ENCODE measurements at regions not wholly inside any gene's neighbourhood (a gene's known extent, or its start where the extent isn't known, plus 50 kb on each side); places are given as distances from the start of the nearest gene placed in this dataset.

- TF ChIP-seq CTCF (IDR thresholded peaks at IDR 0.05; ENCODE audit: insufficient read depth, missing control alignments) = no peak
- no peak for FAIRE-seq
- no peak for DNase-seq (ENCODE audit: insufficient read length, low spot score)
Measured at GRCh38 chr3:59472541-59472940, 422.7 kb upstream of the CFAP20DC start.

GRCh38 chr3:59469948-59470723 lies 420.3 kb upstream of the CFAP20DC start:
- FAIRE-seq = no peak
- DNase-seq (ENCODE audit: insufficient read length, low spot score) = no peak
- no peak for TF ChIP-seq CTCF (IDR thresholded peaks at IDR 0.05; ENCODE audit: insufficient read depth, missing control alignments)

GRCh38 chr3:59467476-59467875 lies 417.7 kb upstream of the CFAP20DC start:
- FAIRE-seq = no peak
- DNase-seq (ENCODE audit: insufficient read length, low spot score) = no peak
- no peak for TF ChIP-seq CTCF (IDR thresholded peaks at IDR 0.05; ENCODE audit: insufficient read depth, missing control alignments)

GRCh38 chr3:59464187-59464586 lies 414.4 kb upstream of the CFAP20DC start:
- TF ChIP-seq CTCF (IDR thresholded peaks at IDR 0.05; ENCODE audit: insufficient read depth, missing control alignments) = no peak
- FAIRE-seq (no peak), DNase-seq (ENCODE audit: insufficient read length, low spot score) (no peak)

GRCh38 chr3:59463253-59463652 lies 413.4 kb upstream of the CFAP20DC start:
- DNase-seq (ENCODE audit: insufficient read length, low spot score) = no peak
- FAIRE-seq = no peak
- TF ChIP-seq CTCF (IDR thresholded peaks at IDR 0.05; ENCODE audit: insufficient read depth, missing control alignments) = no peak

GRCh38 chr3:59460068-59460467 lies 410.2 kb upstream of the CFAP20DC start:
- FAIRE-seq (no peak), DNase-seq (ENCODE audit: insufficient read length, low spot score) (no peak)
- no peak for TF ChIP-seq CTCF (IDR thresholded peaks at IDR 0.05; ENCODE audit: insufficient read depth, missing control alignments)

- TF ChIP-seq CTCF (IDR thresholded peaks at IDR 0.05; ENCODE audit: insufficient read depth, missing control alignments) = no peak
- DNase-seq (ENCODE audit: insufficient read length, low spot score) (no peak), FAIRE-seq (no peak)
Measured at GRCh38 chr3:59456852-59457485, 407.1 kb upstream of the CFAP20DC start.

All from D721Med (cell line).